HL-60 (cell line): ENCODE measurements at regions not wholly inside any gene's neighbourhood (a gene's known extent, or its start where the extent isn't known, plus 50 kb on each side); places are given as distances from the start of the nearest gene placed in this dataset.

Experiments
- DNase-seq, 2 experiments: peaks; one replicate each; pipeline ENCODE4 v3.0.0-alpha.2; 2010 to 2020; ENCODE audit warnings: low read depth in 1 of 2, low spot score in 1 of 2
- H3K27ac ChIP-seq: fragments of 250-450 bp; sonication (Bioruptor Pico); replicated peaks from 2 replicates; pipeline ENCODE4 v1.5.1; 2020; ENCODE audit warnings: mild to moderate bottlenecking, moderate library complexity
- H3K27me3 ChIP-seq: fragments of 250-450 bp; sonication (Bioruptor Pico); 2 replicates; pipeline ENCODE4 v1.5.1; 2021; ENCODE audit warnings: mild to moderate bottlenecking, moderate library complexity; ENCODE audit not compliant: insufficient read depth, poor library complexity, severe bottlenecking
- H3K4me3 ChIP-seq: replicated peaks from 2 replicates; pipeline ENCODE4 v1.5.1; 2011; ENCODE audit warnings: mild to moderate bottlenecking, control low read depth, low read length; ENCODE audit not compliant: insufficient read depth
- GABPA ChIP-seq: IDR thresholded peaks from 2 replicates; pipeline ENCODE4 v1.6.1; 2012; ENCODE audit warnings: low read depth
- POLR2AphosphoS5 ChIP-seq: IDR thresholded peaks from 2 replicates; pipeline ENCODE4 v1.6.1; 2012; ENCODE audit warnings: low read depth
- REST ChIP-seq: IDR thresholded peaks from 2 replicates; pipeline ENCODE4 v1.6.1; 2012; ENCODE audit warnings: low read depth; ENCODE audit not compliant: insufficient replicate concordance
- SPI1 ChIP-seq: IDR thresholded peaks from 2 replicates; pipeline ENCODE4 v1.6.1; 2012; ENCODE audit warnings: low read depth, mild to moderate bottlenecking, borderline replicate concordance
- TF ChIP-seq, protein P1 (sequence below): IDR thresholded peaks from one replicate; pipeline ENCODE4 v1.5.1; 2011; ENCODE audit warnings: low read length, control low read depth, inconsistent platforms; ENCODE audit not compliant: insufficient read depth

DNA sequence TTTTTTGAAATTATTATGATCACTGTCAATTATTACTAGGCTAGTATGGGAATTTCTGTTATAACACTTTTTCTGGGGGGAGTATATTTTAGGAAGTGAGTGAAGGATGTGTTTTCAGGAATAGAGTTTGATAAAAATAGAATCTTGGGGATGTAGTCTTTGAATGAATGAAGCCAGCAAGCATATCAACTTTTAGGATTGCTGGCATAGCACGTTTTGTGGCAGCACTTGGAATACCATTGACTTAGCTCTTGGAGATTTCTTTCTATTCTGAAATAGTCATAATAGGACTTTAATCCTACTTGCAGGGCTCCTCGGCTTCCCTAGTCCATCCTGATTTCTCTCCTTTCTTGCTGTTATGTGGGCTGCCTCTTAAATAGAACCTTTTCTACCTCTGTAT lies 141.6 kb downstream of the DACT1 start:
- DNase-seq = no peak
- H3K27ac ChIP-seq = no peak overlapping the region
- peaks cover 2% of the 10 kb centered on the region for H3K27me3 ChIP-seq
- no peak for TF ChIP-seq POLR2AphosphoS5
- no peak overlapping the region for H3K4me3 ChIP-seq

- Histone ChIP-seq H3K27ac (no peak overlapping the region), H3K4me3 (no peak overlapping the region), H3K27me3 (peaks cover 2% of the 10 kb centered on the region)
- TF ChIP-seq GABPA = no peak
- TF ChIP-seq, protein P1, sequence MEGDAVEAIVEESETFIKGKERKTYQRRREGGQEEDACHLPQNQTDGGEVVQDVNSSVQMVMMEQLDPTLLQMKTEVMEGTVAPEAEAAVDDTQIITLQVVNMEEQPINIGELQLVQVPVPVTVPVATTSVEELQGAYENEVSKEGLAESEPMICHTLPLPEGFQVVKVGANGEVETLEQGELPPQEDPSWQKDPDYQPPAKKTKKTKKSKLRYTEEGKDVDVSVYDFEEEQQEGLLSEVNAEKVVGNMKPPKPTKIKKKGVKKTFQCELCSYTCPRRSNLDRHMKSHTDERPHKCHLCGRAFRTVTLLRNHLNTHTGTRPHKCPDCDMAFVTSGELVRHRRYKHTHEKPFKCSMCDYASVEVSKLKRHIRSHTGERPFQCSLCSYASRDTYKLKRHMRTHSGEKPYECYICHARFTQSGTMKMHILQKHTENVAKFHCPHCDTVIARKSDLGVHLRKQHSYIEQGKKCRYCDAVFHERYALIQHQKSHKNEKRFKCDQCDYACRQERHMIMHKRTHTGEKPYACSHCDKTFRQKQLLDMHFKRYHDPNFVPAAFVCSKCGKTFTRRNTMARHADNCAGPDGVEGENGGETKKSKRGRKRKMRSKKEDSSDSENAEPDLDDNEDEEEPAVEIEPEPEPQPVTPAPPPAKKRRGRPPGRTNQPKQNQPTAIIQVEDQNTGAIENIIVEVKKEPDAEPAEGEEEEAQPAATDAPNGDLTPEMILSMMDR = no peak
- no peak for TF ChIP-seq REST
- no peak for TF ChIP-seq SPI1
- no peak for TF ChIP-seq POLR2AphosphoS5
- no peak for DNase-seq
Observed at GRCh38 chr14:58780185-58780584, 142.4 kb downstream of the DACT1 start.

DNA sequence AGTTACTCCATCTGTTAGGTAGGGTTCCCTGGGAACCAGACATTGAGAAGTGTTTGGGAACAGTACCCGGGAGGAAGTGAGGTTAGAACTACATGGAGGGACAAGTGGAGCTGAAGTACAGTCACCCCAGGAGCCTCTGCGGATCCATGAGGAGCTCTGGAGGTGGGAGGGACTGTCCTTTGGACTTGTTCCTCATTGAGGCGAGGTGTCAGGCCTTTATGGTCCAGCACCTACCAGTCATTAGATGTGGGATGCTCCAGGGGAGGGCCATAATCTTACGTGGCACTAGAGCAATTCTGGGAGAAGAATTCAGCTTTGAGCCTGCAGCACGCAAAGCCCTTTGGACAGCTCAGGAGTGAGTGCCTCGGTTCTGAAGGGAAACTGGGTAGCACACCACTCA lies 142.8 kb downstream of the DACT1 start:
- TF ChIP-seq, protein P1 = no peak
- TF ChIP-seq GABPA (no peak), POLR2AphosphoS5 (no peak), REST (no peak), SPI1 (no peak)
- H3K27ac ChIP-seq = no peak overlapping the region
- no peak for DNase-seq
- no peak overlapping the region for H3K4me3 ChIP-seq
- H3K27me3 ChIP-seq = peaks cover 2% of the 10 kb centered on the region

DNA sequence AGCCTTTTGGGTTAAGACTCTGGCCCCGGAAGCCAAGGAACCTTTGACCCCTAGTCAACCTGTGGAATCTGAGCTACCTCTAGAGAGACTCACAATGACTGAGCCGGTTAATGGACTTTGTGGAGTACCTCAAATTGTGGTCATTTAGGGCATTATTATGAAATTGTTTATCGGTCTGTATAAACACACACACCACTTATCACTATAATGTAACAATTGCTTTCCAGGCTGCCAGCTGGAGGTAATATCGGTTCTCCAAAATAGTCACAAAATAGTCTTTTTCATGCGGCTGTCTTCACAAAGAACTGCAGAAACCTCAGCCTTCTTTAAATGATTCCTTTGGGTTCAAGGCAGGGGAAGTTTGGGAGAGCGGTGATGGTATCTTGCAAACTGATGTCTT lies 144.2 kb downstream of the DACT1 start:
- Histone ChIP-seq H3K27me3 (peaks cover 2% of the 10 kb centered on the region), H3K27ac (no peak overlapping the region), H3K4me3 (no peak overlapping the region)
- no peak for DNase-seq
- TF ChIP-seq, protein P1 = no peak
- TF ChIP-seq POLR2AphosphoS5 (no peak), SPI1 (no peak), REST (no peak), GABPA (no peak)
